AG10803 (cell line): ENCODE measurements at regions not wholly inside any gene's neighbourhood (a gene's known extent, or its start where the extent isn't known, plus 50 kb on each side); places are given as distances from the start of the nearest gene placed in this dataset.

ENCODE experiments used
- DNase-seq: peaks from one replicate; pipeline ENCODE4 v3.0.0; 2010; ENCODE audit warnings: low read depth
- H3K4me3 ChIP-seq: 2 replicates; pipeline ENCODE4 v1.5.1; 2011; ENCODE audit warnings: mild to moderate bottlenecking, low read length, control low read depth
- CTCF ChIP-seq: conservative IDR thresholded peaks from 2 replicates; pipeline ENCODE4 v1.5.1; 2011; ENCODE audit warnings: mild to moderate bottlenecking, low read length, control low read depth, inconsistent platforms

- TF ChIP-seq CTCF = no peak
- no peak overlapping the region for H3K4me3 ChIP-seq
Measured at GRCh38 chr2:6487765-6488164, 377.9 kb downstream of the CMPK2 start.

GRCh38 chr2:6492573-6492972 is 373.1 kb downstream of the CMPK2 start:
- H3K4me3 ChIP-seq = no peak overlapping the region
- DNase-seq = no peak
- TF ChIP-seq CTCF = no peak

More at GRCh38 chr2:6487765-6488164, 377.9 kb downstream of the CMPK2 start:
- no peak for DNase-seq

- TF ChIP-seq CTCF = no peak
- H3K4me3 ChIP-seq = no peak overlapping the region
- no peak for DNase-seq
Measured at GRCh38 chr2:6493266-6493665, 372.4 kb downstream of the CMPK2 start.

- DNase-seq = no peak
- TF ChIP-seq CTCF = no peak
- H3K4me3 ChIP-seq = no peak overlapping the region
Measured at GRCh38 chr2:6493669-6494068, 372.0 kb downstream of the CMPK2 start.

GRCh38 chr2:6495466-6495865 is 370.2 kb downstream of the CMPK2 start:
- no peak for TF ChIP-seq CTCF
- DNase-seq = no peak

GRCh38 chr2:6496376-6496775 is 369.3 kb downstream of the CMPK2 start:
- H3K4me3 ChIP-seq = no peak overlapping the region
- DNase-seq = no peak
- TF ChIP-seq CTCF = no peak

More at GRCh38 chr2:6495466-6495865, 370.2 kb downstream of the CMPK2 start:
- H3K4me3 ChIP-seq = no peak overlapping the region

GRCh38 chr2:6497048-6497447 is 368.7 kb downstream of the CMPK2 start:
- no peak for DNase-seq
- TF ChIP-seq CTCF = no peak
- no peak overlapping the region for H3K4me3 ChIP-seq
